ENCODE measurements at regions not wholly inside any gene's neighbourhood (a gene's known extent, or its start where the extent isn't known, plus 50 kb on each side); places are given as distances from the start of the nearest gene placed in this dataset.

DNA sequence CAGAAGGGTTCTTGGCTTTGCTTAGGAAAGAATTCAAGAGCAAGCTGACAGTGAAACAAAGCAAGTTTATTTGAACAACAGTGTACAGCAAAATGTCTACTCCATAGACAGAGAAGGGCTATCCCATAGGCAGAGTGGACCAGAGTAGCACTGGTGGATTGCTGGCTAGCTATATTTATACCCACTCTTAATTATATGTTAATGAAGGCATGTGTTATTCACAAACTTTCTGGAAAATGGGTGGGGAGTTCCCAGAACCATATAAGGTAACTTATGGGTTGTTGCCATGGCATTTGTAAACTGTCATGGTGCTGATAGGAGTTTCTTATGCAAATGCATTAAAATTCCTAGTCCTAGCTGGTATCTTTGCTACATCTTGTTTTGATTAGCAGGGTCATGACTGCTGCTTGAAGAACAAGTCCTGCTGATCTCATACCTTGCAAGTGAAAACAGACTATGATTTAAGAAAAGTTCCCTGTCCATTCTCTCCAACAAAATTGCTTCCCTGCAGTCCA, 330.5 kb downstream of the BUD13 start:
- no peak for DNase-seq (ENCODE audit: low read depth)

DNA sequence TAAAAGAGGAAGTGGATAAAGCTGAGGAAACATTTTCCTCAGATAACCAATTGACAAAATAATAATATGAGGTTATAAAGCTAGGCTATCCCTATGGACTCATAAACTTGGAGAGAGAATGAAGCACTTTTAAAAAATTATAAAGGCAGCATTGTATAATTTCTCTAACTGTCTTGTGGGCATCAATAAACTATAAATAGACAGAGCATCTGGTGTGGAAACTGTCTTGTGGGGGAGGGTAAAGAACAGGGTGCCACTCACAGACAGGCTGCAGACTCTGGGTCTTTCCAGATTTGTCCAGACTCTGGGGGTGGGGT, 333.5 kb downstream of the BUD13 start:
- DNase-seq (ENCODE audit: low read depth), result no peak

DNA sequence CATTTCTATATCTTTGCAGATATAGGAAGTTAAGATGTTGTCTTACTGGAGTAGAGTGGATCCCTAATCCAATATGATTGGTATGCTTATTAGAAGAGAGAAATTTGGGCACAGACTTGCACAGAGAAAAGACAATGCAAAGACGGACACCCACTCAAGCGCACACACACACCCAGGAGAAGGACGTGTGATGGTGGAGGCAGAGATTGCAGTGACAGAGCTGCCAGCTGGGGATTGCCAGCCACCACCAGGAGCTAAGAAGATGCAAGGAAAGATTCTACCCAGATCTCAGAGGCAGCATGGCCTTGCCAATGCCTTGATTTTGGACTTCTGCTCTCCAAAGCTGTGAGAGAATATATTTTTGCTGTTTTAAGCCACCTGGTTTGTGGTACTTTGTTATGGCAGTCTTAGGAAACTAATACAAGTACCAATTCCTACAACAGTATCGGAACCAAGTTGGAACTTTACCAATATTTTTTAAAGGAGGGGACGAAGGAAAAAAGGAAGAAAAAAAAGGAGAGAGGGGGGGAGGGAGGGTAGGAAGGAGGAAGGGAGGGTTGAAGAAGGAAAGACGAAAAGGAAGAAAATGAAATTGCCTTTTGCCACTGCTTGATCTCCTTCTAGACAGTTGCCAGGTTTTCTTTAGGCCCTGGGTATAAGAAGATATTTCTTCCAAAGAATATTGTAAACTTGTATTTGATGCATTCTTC, 334.0 kb downstream of the BUD13 start:
- no peak for DNase-seq (ENCODE audit: low read depth)

DNA sequence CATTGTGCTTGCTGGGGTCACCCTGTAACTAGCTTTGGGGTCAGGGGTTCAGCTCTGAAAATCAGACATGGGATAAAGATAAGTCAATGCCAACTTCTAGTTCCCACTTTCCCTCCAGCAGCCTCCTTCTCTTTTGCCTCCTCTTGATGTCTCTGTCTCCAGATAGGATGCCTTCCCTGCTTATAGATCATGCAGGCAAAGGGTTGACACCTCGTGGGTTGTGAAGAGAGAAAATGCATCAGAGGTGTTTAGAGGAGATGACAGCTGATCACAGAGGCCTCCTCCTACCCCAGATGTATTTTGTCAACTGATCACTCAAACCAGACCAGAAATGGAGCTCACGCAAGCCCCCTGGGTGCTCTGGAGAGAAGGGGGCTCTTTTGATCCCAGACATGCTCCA, 337.8 kb downstream of the BUD13 start:
- DNase-seq (ENCODE audit: low read depth), result no peak

DNA sequence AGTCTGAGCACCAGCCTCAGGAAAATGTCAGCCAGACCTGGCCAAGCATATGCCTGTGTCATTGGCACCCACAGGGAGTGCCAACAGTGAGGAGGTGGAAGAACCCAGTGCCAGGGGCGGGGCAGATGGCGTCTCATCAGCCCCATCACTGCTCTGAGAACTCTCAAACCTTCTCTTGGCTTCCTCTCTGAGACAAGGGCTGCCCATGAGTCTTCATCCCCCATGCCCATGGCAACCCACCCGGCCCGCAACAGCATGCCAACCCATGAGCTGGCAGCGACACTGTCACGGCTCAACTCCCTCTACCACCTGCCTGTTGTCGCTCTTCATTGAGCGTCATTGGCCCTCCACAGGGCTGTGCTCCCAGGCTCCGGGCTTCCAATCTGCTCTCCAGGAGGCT, 340.5 kb downstream of the BUD13 start:
- no peak for DNase-seq (ENCODE audit: low read depth)

DNA sequence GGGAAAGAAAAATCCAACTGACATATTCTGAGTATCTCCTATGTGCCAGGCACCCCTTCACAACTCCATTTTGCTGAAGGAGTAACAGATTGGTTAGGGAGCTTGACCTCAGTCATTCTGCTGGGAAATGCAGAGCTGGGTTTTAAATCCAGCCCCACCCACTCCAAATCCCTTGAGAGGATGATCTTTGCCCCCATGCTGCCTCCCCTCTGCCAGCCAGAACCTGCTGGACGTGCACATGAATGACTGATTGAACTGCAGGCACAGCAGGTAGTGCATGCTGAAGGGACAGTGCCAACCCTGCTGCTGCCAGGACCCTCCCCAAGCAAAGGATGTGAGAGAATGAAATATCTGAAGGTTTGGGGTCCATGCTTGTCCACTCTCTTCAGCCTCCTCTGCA, 340.9 kb downstream of the BUD13 start:
- no peak for DNase-seq (ENCODE audit: low read depth)

DNA sequence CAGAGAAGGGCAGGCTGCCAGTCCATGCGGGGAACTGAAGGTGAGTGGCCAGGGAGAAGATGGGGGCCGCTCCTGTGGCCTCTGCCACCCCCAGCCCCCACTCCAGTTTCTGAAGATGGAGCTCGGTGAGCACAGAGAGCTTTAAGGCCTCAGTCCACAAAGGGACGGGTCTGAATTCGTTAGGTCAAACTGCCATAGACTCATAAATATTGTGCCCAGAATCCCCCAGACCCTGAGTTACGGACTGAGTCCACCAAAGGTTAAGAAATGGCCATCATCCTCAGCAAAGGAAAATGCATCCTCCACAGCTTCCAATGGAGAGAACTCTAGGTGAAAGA, 344.2 kb downstream of the BUD13 start:
- DNase-seq (ENCODE audit: low read depth), result no peak

DNA sequence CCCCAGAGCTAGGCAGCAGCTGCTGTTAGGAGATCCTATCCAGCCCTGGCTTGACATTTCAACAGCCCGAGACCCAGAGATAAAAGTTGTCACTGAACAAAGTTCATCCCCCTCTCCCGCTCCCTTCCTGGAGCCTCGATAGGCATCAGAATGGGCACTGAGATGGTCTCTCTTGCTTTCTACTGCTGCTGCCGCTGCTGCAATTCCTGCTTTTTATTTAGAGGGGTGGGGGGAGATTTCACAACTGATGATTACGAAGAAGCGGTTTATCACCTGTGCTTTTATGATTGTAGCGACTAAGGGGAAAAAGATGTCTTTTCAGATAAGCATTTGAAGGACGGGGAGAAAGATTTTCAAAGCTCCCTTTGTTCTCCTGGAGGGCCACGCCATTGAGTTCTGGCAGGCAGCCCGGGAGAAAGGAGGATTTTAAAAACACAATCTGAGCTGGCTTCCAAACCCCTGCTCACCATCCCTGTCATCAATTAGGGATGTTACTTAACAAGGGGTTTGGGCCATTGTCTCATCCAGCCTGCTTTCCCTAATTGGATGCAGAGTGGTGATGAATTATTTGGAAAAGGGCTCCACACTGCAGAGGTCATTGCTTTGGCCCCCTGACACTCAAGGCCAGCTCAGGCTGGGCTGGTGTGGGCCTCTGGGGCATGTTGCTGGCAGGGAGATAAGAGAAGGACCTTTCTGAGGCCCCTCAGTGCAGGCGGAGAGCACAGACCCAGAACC, 344.7 kb downstream of the BUD13 start:
- DNase-seq (ENCODE audit: low read depth), result no peak

DNA sequence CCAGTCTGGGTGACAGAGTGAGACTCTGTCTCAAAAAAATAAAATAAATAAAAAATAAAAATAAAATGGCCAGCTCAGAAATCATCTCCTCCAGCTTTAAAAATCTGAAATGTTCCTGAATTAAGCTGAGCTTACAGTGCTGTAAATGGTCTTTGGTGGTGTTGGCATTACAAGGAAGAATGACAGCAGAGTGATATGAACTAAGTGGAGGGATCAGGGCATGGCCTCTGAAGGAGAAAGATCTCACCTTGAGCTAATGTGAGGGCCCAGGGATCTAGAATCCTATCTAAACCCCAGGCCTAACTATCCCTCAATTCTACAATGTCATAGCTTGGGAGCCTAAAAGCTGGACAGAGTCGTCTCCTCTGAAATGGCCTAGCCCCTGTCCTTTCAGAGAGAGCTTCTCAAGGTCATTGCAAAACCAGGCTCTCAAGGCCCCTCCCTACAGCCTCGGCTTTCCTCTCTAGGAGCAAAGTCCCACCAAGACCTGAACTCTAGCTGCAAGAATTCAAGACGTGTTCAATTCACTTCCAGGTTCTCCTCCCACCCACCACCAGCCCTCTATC, 345.4 kb downstream of the BUD13 start:
- no peak for DNase-seq (ENCODE audit: low read depth)

DNA sequence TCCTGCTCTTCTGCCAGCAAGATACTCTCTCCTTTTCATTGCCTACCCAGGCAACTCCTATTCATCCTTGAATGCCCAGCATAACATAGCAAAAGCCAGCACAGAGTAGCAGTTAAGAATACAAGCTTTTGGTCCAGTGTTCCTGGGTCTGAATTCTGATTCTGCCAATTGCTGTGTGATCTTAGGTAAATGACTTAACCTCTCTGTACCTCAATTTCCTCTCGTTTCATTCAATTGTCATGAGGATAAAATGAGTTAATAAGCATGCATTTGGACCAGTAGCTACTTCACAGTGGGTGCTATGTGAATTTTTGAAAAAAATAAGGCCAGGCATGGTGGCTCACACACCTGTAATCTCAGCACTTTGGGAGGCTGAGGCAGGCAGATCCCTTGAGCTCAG, 346.0 kb downstream of the BUD13 start:
- DNase-seq (ENCODE audit: low read depth), result no peak

DNA sequence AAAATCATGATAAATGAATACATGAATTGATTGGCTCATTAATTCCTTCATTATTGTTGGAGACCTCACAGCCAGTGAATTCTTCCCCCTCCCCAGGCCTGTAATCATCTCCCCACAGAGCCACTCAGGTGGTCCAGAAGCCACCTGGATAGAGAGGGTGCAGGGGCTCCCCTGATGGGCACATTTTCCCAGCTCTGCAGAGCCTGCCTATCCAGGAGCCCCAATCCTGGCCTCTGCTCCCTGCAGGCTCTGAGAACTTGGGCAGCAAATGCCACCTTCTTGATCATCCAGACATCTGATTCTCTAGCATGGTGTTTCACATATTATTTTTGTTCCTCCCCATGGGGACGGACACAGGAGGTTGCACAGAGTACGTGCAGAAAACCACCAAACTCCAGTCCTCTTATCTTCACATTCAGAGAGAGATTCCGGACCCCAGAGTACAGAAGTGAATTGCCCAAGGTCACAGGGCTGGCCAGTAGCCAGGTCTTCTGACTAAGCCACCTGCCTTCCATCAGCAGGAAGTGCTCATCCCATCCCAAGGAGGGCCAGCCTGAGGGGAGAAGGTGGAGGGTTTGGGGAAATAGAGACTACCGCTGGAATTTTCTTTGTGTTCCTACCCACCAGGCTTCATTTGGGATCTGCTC, 348.0 kb downstream of the BUD13 start:
- no peak for DNase-seq (ENCODE audit: low read depth)

DNA sequence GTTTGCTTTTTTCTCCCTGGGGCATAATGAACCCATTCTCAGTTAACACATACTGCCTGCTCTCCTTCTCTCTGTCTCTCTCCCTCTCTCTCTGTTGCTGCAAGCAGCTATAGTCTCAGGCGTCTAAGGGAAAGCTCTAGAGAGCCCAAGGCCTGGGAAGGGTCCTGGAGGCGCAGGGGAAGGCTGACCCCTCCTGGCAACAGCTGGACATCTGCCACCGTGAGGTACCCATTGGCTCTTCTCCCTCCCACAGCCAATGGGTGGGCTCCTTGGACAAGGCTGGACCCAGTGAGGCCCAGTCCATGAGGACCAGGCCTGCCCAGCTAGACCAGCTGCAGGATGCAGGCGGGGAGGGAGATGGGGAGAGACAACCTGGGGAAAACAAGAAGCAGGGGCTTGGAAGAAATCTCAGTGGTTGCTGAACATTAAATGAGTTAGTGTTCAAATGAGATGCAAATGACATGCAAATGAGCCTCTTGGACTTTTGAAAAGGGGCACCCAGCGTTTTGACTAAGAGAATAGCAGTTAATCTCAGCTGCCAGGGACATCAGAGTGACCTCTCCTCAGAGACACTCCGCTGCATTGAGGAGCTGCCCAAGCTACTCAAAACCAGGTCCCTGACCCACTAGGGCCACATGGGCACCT, 349.7 kb downstream of the BUD13 start:
- no peak for DNase-seq (ENCODE audit: low read depth)

DNA sequence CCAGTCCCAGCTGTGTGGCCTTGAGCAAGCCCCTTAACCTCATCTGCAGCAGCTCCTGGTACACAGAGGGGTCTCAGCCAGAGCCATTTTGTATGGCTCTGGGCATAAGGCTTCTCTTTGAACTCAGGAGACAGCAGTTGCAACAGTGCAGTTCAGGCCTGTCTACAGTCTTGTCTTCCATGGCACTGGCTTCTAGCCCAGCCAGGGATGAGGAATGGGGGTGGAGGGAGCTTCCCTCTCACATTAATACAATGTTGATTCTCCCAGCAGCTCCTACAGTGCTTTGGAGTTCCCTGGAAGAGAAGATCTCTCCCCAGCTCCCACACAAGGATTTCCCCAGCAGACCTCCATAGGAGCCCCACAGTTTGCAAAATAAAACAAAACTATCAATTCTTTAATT, 350.2 kb downstream of the BUD13 start:
- no peak for DNase-seq (ENCODE audit: low read depth)

DNA sequence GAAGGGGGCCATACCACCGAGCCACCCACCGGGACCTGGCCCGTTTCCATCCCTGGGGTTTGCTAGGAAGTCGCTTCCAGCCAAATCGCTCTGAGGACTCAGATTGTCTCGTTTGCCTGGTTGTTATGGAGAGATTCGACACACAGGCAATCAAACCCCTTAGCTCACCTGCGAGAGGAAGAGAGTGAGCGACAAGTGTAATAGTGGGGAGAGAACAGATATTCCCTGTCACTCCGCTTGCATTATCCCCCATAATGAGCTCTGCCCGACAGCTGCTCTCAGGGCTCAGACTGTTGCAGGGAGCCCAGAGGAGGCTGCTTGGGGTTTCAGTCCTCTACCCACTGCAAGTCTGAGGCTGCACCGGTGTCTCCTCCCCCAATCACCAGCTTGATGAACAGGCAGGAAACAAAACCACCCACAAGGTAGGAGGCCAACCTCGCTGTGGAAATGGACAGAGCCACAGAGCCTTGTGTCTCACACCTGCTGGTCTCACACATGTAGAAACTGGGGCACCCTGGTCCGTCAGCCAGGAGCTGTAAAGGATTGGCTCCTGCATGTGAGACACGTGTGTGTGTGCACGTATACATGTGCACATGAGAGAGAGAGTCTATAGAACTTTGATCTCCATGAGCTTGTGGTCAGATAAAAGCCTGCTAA, 351.1 kb downstream of the BUD13 start:
- no peak for DNase-seq (ENCODE audit: low read depth)

DNA sequence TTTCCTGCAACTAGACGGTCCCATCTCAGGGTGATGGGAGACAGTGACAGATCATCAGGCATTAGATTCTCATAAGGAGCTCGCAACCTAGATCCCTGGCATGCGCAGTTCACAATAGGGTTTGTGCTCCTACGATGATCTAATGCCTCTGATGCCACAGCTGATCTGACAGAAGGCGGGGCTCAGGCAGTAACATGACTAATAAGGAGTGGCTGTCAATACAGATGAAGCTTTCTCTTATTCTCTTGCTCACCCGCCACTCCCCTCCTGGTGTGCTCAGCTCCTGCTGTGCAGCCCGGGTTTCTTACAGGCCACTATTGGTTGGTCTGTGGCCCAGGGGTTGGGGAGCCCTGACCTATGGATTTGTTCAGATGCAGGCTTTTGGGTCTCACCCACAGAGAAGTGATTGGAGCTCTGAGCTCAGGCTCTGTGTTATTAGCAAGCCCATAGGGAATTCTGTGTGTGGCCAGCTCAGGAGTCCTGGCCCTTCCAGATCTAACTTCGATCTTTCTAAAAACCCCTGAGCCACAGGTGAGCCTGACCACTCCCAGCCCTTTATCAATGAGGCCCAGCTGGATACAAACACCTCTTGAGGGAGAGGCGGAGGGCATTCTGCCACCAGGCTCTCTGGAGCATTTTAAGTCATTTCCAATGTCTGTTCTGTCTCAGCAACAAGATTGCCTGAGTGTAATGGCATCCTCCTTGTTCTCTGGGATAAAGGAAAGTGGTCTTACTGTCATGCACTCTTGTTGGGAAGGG, 351.8 kb downstream of the BUD13 start:
- DNase-seq (ENCODE audit: low read depth), result no peak

DNA sequence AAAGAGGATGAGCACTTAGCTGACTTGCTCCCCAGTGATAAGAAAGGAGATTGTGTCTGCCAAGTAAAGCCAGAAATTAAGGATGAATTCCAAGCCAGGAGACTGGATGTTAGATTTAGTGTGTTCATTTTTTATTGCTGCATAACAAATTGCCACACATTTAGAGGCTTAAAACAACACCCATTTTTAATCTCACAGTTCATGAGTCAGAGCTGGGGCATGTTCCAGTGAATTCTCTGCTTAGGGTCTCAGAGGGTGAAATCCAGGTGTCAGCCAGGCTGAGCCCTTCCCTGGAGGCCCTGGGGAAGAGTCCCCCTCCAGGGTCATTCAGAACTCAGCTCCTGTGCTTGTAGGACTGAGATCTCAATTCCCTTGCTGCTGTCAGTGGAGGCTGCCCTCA, 352.8 kb downstream of the BUD13 start:
- no peak for DNase-seq (ENCODE audit: low read depth)

DNA sequence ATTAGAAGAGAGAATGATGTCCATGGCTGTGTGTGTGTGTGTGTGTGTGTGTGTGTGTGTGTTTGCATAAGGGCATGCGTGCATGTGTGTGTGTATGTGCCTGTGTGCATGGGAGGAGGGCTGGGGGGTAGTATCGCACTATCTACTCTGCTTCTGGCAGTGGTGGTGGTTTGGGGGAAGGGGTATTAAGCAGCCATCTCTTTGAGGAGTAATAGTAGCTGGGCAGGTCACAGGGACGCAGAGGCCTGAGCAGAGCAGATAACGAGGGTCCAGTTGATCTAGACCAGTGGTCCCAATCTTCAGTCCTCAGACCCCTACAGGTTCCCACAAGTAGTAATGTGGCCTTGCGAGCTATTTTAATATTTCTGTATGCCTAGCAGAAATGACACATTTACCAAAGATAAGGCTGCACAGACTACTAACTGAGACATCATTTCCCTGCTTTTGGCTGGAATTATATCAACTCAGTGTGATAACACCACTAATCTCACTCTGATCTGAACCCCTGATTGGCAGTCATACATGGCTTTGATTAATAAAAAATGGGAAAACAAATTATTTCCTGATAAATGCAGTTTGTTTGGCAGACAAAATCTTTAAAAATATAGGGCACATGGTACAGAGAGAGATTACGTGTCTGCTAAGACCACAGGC, 354.3 kb downstream of the BUD13 start:
- DNase-seq (ENCODE audit: low read depth), result no peak

DNA sequence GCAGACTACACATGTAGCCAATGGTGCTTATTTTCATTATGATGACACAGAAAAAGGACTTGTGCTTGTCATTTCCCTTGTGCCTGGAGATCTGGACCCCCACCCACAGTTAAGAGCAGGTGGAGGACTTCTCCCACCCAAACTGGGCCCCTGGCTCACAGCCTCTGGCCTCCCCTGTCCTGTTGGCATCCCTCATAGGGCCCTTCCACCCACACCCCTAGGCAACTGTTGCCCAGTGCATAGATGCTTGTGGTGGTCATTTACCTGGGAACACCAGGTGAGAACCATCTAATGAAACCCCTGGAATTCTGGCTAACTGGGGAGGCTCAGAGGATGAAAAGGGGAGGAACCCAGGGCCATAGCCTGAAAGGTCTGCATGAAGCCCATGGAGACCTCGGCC, 355.9 kb downstream of the BUD13 start:
- no peak for DNase-seq (ENCODE audit: low read depth)

DNA sequence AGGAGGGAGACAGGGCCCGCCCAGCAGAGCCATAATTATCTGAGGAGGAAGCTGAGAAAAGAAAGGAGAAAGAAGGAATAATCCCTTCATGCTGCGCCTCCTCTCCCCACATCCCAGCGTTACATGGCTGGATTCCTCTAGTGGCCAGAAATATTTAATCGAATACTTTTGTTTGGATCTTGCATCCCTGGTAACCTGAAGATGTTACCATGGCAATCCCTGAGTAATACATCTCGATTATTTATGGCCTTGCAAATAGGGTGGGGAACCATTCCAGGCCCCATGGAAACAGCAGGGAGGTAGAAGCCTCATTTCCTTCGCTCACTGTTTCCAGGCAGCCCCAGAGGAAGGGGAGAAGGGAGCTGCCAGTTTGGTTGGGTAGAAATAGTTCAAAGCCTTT, 357.7 kb downstream of the BUD13 start:
- DNase-seq (ENCODE audit: low read depth), result no peak

DNA sequence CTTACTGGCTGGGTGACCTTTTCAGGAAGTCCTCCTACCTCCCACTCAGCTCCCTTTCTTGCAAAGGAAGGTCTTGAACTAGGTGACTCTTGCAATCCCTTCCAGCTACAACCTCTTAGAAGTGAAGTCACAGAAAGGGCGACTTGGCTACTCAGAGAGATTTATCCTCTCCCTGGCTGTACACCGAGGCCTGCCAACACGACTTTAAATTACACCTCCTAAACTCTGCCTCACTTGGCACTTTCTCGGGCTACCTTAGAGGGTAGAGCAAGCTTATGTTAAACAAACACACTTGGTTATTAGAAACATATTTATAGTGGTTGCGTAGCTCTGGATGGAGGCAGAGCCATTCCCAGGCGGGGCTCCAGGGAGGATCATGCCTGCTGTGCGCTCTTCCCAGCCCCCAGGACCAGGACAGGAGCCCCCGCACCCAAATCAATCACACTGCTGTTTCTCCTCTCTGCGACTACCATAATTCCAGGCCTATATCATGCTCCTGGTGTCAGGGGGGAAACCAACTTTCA, 358.4 kb downstream of the BUD13 start:
- no peak for DNase-seq (ENCODE audit: low read depth)

Data from activated T-cell treated with anti-CD3 and anti-CD28 coated beads for 24 hours (primary cell).